DND-41 (cell line): ENCODE measurements at regions not wholly inside any gene's neighbourhood (a gene's known extent, or its start where the extent isn't known, plus 50 kb on each side); places are given as distances from the start of the nearest gene placed in this dataset.

Source experiments
- ATAC-seq: fragments of 200-7000 bp; cut with Tn5 transposase; 3 replicates; pipeline ENCODE4 v1.9.1; 2021; ENCODE audit warnings: low read depth; ENCODE audit not compliant: insufficient read depth
- DNase-seq: peaks from one replicate; pipeline ENCODE4 v3.0.0-alpha.2; 2020
- H2AFZ ChIP-seq: 2 replicates; pipeline ENCODE4 v1.6.0; 2012; ENCODE audit warnings: low read depth, low read length
- H3K27ac ChIP-seq: 2 replicates; pipeline ENCODE4 v1.5.1; 2012; ENCODE audit warnings: low read length, inconsistent platforms
- H3K27me3 ChIP-seq: fragments of 200-600 bp; sonication (generic); 2 replicates; pipeline ENCODE4 v1.6.0; 2012; ENCODE audit warnings: low read length, mild to moderate bottlenecking, inconsistent platforms; ENCODE audit not compliant: insufficient read depth, poor library complexity
- H3K36me3 ChIP-seq: 2 replicates; pipeline ENCODE4 v1.5.1; 2012; ENCODE audit warnings: low read length, inconsistent platforms; ENCODE audit not compliant: insufficient read depth
- H3K4me1 ChIP-seq: 2 replicates; pipeline ENCODE4 v1.5.1; 2012; ENCODE audit warnings: mild to moderate bottlenecking, low read length; ENCODE audit not compliant: insufficient read depth
- H3K4me2 ChIP-seq: 2 replicates; pipeline ENCODE4 v1.6.0; 2012; ENCODE audit warnings: mild to moderate bottlenecking, moderate library complexity, low read length, inconsistent platforms; ENCODE audit not compliant: insufficient read depth
- H3K4me3 ChIP-seq, 2 experiments: fragments of 200-600 bp in 1 of 2; shearing (Covaris generic) in 1 of 2; 2 replicates each; pipeline ENCODE4 v1.5.1; 2012 to 2016; ENCODE audit warnings: inconsistent platforms in 2 of 2, low read length in 2 of 2, mild to moderate bottlenecking in 2 of 2, low read depth in 1 of 2, moderate library complexity in 1 of 2
- H3K79me2 ChIP-seq: 2 replicates; pipeline ENCODE4 v1.6.0; 2012; ENCODE audit warnings: low read length, inconsistent platforms; ENCODE audit not compliant: insufficient read depth
- H3K9ac ChIP-seq: 2 replicates; pipeline ENCODE4 v1.6.0; 2012; ENCODE audit warnings: low read depth, mild to moderate bottlenecking, inconsistent platforms, low read length, moderate library complexity
- H3K9me3 ChIP-seq: 2 replicates; pipeline ENCODE4 v1.5.1; 2012; ENCODE audit warnings: low read length, moderate library complexity, mild to moderate bottlenecking, inconsistent platforms; ENCODE audit not compliant: insufficient read depth, severe bottlenecking
- H4K20me1 ChIP-seq: 2 replicates; pipeline ENCODE4 v1.6.0; 2012; ENCODE audit warnings: low read length; ENCODE audit not compliant: insufficient read depth
- CTCF ChIP-seq: IDR thresholded peaks from 2 replicates; pipeline ENCODE4 v1.5.1; 2012; ENCODE audit warnings: borderline replicate concordance, low read length, moderate library complexity, mild to moderate bottlenecking; ENCODE audit not compliant: poor library complexity, severe bottlenecking; ENCODE audit errors: extremely low read depth
- EZH2 ChIP-seq: IDR thresholded peaks from 3 replicates; pipeline ENCODE4 v1.6.1; 2012; ENCODE audit warnings: borderline replicate concordance, low read depth, mild to moderate bottlenecking, moderate library complexity, low read length, inconsistent platforms; ENCODE audit not compliant: severe bottlenecking

GRCh38 chr3:44100298-44100695 lies 141.4 kb upstream of the TOPAZ1 start:
- Histone ChIP-seq H3K27me3 (peaks cover 10% of the 10 kb centered on the region), H4K20me1 (no peaks in the 10 kb centered on the region), H3K4me3 (no peak overlapping the region), H3K9me3 (no peaks in the 10 kb centered on the region), H2AFZ (no peak overlapping the region), H3K4me1 (no peaks in the 10 kb centered on the region), H3K4me2 (no peak overlapping the region), H3K36me3 (no peaks in the 10 kb centered on the region), H3K79me2 (no peaks in the 10 kb centered on the region), H3K27ac (no peak overlapping the region), H3K9ac (no peak overlapping the region)
- TF ChIP-seq CTCF: no peak
- TF ChIP-seq EZH2: no peak
- DNase-seq (no peak), ATAC-seq (no peak)

- no peak overlapping the region for H3K4me2 ChIP-seq
- TF ChIP-seq EZH2 (no peak), CTCF (no peak)
- H3K4me1 ChIP-seq: no peaks in the 10 kb centered on the region
- H3K27me3 ChIP-seq: peaks cover 17% of the 10 kb centered on the region
- no peak overlapping the region for H3K27ac ChIP-seq
- no peaks in the 10 kb centered on the region for H4K20me1 ChIP-seq
- no peak overlapping the region for H3K4me3 ChIP-seq
- no peaks in the 10 kb centered on the region for H3K79me2 ChIP-seq
- ATAC-seq (no peak), DNase-seq (no peak)
- no peaks in the 10 kb centered on the region for H3K36me3 ChIP-seq
- no peak overlapping the region for H2AFZ ChIP-seq
- H3K9me3 ChIP-seq: no peaks in the 10 kb centered on the region
- no peak overlapping the region for H3K9ac ChIP-seq
Measured at GRCh38 chr3:44104043-44104442, 137.6 kb upstream of the TOPAZ1 start.

GRCh38 chr3:44104668-44105321 lies 136.9 kb upstream of the TOPAZ1 start:
- ATAC-seq (no peak), DNase-seq (no peak)
- Histone ChIP-seq H3K9me3 (no peaks in the 10 kb centered on the region), H3K79me2 (no peaks in the 10 kb centered on the region), H3K27me3 (peaks cover 17% of the 10 kb centered on the region), H3K9ac (no peak overlapping the region), H3K4me3 (no peak overlapping the region), H3K4me1 (no peaks in the 10 kb centered on the region), H3K4me2 (no peak overlapping the region), H3K36me3 (no peaks in the 10 kb centered on the region), H3K27ac (no peak overlapping the region), H2AFZ (no peak overlapping the region), H4K20me1 (no peaks in the 10 kb centered on the region)
- no peak for TF ChIP-seq CTCF
- TF ChIP-seq EZH2: no peak
